Ishikawa (cell line): ENCODE measurements at regions not wholly inside any gene's neighbourhood (a gene's known extent, or its start where the extent isn't known, plus 50 kb on each side); places are given as distances from the start of the nearest gene placed in this dataset.

Experiments used
- CREB1 ChIP-seq: IDR thresholded peaks from 2 replicates; pipeline ENCODE4 v1.6.1; 2012; ENCODE audit warnings: low read depth
- EGR1 ChIP-seq: IDR thresholded peaks from 2 replicates; pipeline ENCODE4 v1.6.1; 2012
- NFIC ChIP-seq: IDR thresholded peaks from 2 replicates; pipeline ENCODE4 v1.6.1; 2012

- TF ChIP-seq NFIC = no peak
- no peak for TF ChIP-seq CREB1
- no peak for TF ChIP-seq EGR1
These were observed 76.6 kb downstream of the LRRC30 start for GRCh38 chr18:7307526-7307925.
